ENCODE measurements at regions not wholly inside any gene's neighbourhood (a gene's known extent, or its start where the extent isn't known, plus 50 kb on each side); places are given as distances from the start of the nearest gene placed in this dataset.

DNA sequence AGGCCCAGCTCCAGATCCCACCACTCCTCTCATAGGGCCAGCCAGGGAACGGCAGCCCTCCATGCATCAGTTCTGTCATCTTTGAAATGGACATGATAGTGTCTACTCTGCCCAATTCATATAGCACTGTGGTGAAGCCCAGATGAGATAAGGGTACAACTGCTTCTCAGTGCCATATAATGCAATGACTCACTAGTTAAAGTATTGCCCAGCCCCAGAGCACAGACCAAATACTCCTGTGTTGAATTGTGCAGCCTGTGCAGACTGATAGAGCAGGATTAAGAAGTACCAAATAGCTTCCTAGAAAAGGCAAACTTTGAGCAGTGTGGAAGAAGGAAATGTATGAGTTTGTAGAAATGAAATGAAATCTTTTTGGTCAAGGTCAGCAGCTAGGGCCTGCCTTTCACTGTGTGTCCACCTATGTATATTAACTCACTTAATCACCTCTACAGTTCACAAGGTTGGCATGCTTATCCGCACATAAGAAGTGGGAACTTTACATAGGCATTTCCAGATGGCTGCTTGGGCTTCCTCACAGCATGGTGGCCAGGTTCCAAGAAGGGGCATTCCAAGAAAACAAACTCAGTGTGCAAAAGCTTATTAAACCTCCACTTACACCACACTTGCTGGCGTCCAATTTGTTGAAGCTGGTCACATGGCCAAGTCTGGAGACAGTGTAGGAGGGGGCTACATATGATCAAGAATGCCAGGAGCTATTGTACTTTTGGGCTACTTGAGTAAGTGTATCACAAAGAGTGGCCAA, 102.8 kb upstream of the COPS8 start:
- Histone ChIP-seq H3K36me3 (replicated peaks in 1 of 2; ENCODE audit: insufficient read depth in 1 of 2, low read depth in 2 of 2) (no peaks in the 10 kb centered on the region), H3K27me3 (no peaks in the 10 kb centered on the region), H3K27ac (no peak overlapping the region), H3K4me3 (no peak overlapping the region), H3K9me3 (no peaks in the 10 kb centered on the region), H3K4me1 (peaks cover 15% of the 10 kb centered on the region)
- no peak for ATAC-seq
- TF ChIP-seq, protein P1, sequence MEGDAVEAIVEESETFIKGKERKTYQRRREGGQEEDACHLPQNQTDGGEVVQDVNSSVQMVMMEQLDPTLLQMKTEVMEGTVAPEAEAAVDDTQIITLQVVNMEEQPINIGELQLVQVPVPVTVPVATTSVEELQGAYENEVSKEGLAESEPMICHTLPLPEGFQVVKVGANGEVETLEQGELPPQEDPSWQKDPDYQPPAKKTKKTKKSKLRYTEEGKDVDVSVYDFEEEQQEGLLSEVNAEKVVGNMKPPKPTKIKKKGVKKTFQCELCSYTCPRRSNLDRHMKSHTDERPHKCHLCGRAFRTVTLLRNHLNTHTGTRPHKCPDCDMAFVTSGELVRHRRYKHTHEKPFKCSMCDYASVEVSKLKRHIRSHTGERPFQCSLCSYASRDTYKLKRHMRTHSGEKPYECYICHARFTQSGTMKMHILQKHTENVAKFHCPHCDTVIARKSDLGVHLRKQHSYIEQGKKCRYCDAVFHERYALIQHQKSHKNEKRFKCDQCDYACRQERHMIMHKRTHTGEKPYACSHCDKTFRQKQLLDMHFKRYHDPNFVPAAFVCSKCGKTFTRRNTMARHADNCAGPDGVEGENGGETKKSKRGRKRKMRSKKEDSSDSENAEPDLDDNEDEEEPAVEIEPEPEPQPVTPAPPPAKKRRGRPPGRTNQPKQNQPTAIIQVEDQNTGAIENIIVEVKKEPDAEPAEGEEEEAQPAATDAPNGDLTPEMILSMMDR (IDR thresholded peaks at IDR 0.05), result no peak
- no peak for TF ChIP-seq POLR2A (IDR thresholded peaks at IDR 0.05)
- intact Hi-C loops (cut with DNase I), result no loop called here
- WGBS, 2 donors, result 93 to 98% methylated on average over 3 of the region's 3 CpGs
- no peak for DNase-seq

DNA sequence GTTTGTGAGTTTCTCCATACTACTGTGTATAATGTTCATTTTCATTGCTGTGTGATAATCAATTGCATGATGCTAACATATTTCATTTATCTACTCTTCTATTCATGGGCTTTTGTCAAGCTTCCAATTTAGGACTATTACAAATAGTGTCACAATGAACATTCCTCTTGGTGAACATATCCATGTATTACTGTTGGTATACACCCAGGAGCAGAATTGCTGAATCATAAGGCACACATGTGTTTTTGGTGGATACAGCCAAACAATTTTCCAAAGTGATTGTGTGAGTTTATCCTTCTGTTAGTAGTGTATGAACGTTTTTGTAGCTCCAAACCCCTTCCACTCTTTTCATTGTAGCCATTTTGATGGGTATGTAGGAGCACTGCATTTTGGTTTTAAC, 101.6 kb upstream of the COPS8 start:
- TF ChIP-seq, protein P1 (IDR thresholded peaks at IDR 0.05), result no peak
- no peak for TF ChIP-seq POLR2A (IDR thresholded peaks at IDR 0.05)
- 41 to 46% methylated on average over 1 of the region's 1 CpG for WGBS, 2 donors
- H3K4me3 ChIP-seq, result no peak overlapping the region
- H3K36me3 ChIP-seq (replicated peaks in 1 of 2; ENCODE audit: insufficient read depth in 1 of 2, low read depth in 2 of 2), result no peaks in the 10 kb centered on the region
- peaks cover 25% of the 10 kb centered on the region for H3K4me1 ChIP-seq
- DNase-seq (no peak), ATAC-seq (no peak)
- no peaks in the 10 kb centered on the region for H3K27me3 ChIP-seq
- no peak overlapping the region for H3K27ac ChIP-seq
- H3K9me3 ChIP-seq, result no peaks in the 10 kb centered on the region
- intact Hi-C loops (cut with DNase I), result no loop called here

DNA sequence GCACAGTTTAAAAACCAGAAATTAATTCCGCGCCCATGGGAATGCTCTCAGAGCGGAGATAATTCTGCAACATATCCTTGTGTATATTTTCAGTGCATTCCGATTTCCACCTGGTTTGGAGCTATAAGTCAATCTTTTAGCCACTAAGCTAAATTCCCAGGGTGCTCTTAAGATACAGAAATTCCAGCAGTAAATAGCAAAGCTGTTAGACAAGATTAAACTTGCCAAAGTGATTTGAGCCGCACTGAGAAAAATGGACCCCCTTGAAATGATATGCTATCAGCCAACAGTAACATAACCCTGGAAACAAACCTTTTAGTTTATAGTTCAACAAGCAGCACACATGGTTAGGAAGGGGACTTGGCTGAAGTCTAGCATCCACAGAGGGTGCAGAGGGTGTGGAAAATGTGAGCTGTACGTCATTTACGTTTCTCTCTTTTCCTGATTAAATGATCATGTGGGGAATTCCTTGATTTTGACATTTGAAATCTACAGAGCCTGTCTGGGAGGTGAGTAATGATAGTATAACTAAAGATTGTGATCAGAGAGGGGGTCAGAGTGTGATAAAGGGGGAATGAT, 99.8 kb upstream of the COPS8 start:
- H3K27ac ChIP-seq, result peak overlapping the region in 1 of 4 donors; percentile 41
- DNase-seq (no peak), ATAC-seq (no peak)
- peaks cover 25% of the 10 kb centered on the region for H3K4me1 ChIP-seq
- no peaks in the 10 kb centered on the region for H3K9me3 ChIP-seq
- WGBS, 2 donors, result 79% methylated on average over 7 of the region's 7 CpGs
- intact Hi-C loops (cut with DNase I), result no loop called here
- no peak overlapping the region for H3K4me3 ChIP-seq
- no peaks in the 10 kb centered on the region for H3K27me3 ChIP-seq
- H3K36me3 ChIP-seq (replicated peaks in 1 of 2; ENCODE audit: insufficient read depth in 1 of 2, low read depth in 2 of 2), result no peaks in the 10 kb centered on the region
- TF ChIP-seq, protein P1 (IDR thresholded peaks at IDR 0.05), result no peak

DNA sequence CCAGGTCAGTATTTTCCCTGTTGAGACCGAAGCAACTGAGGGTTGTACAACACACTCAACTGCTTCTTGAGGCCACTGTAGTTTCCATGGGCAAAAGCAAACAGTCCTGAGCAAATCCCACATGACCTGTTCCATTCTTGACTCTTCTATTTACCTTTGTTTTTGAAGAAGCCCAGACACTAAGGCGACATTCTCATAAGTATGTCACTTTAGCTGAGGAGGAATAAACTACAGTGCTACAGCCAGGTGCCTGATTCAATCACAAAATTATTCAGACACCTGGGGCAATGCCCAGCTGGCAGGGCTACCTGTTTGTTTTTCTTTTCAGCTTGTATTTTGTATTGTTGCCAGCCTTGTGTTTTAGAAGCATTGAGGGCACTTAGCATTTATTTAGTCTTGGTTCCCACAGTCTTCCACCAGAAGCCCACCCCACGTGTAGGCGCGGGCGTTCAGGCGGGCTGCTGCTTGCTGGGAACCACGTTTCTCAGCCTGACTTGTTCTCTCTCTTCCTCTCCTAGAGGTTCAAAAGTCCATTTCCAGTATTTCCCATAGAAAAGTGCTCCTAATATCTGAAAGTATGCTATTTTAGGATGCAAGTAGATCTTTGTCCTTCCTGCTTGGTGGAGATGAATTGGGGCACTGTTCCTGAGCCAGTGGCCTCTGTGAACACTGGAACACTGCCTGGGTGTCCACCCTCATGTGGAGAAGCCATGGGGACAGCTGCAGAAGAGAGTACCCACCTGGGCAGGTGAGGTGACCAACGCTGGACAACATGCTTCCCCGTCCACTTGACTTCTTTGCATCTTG, 99.0 kb upstream of the COPS8 start:
- WGBS, 2 donors, result 66 to 67% methylated on average over 10 of the region's 10 CpGs

More for the DNA sequence above, 99.0 kb upstream of the COPS8 start:
- H3K27ac ChIP-seq, result peak overlapping the region in 2 of 4 donors; percentile 41 to 52
- ATAC-seq (no peak), DNase-seq (peak in 1 of 4 donors; percentile 46)
- H3K4me1 ChIP-seq, result peaks cover 25% of the 10 kb centered on the region
- H3K9me3 ChIP-seq, result no peaks in the 10 kb centered on the region
- no peak overlapping the region for H3K4me3 ChIP-seq
- intact Hi-C loops (cut with DNase I), result no loop called here
- TF ChIP-seq, protein P1 (IDR thresholded peaks at IDR 0.05), result no peak
- no peak for TF ChIP-seq POLR2A (IDR thresholded peaks at IDR 0.05)
- no peaks in the 10 kb centered on the region for H3K27me3 ChIP-seq
- H3K36me3 ChIP-seq (replicated peaks in 1 of 2; ENCODE audit: insufficient read depth in 1 of 2, low read depth in 2 of 2), result no peaks in the 10 kb centered on the region

Measured in body of pancreas (tissue), 4 donors.